ENCODE measurements at regions not wholly inside any gene's neighbourhood (a gene's known extent, or its start where the extent isn't known, plus 50 kb on each side); places are given as distances from the start of the nearest gene placed in this dataset.
"Not testable (repeated sequence)": the region's sequence is repeated elsewhere in the genome, so short reads cannot be mapped to it uniquely, and the experiment has no call there.

DNA sequence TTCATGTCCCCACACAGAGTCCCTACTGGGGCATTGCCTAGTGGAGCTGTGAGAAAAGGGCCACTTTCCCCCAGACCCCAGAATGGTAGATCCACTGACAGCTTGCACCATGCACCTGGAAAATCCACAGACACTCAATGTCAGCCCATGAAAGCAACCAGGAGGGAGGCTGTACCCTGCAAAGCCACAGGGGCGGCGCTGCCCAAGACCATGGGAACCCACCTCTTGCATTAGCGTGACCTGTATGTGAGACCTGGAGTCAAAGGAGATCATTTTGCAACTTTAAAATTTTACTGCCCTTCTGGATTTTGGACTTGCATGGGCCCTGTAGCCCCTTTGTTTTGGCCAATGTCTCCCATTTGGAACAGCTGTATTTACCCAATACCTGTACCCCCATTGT, 236.5 kb upstream of the IRS4 start:
- H3K9me3 Mint-ChIP-seq; H3K27ac Mint-ChIP-seq; ATAC-seq; H3K36me3 Mint-ChIP-seq; DNase-seq (ENCODE audit: low spot score in 2 of 2): not testable (repeated sequence)

DNA sequence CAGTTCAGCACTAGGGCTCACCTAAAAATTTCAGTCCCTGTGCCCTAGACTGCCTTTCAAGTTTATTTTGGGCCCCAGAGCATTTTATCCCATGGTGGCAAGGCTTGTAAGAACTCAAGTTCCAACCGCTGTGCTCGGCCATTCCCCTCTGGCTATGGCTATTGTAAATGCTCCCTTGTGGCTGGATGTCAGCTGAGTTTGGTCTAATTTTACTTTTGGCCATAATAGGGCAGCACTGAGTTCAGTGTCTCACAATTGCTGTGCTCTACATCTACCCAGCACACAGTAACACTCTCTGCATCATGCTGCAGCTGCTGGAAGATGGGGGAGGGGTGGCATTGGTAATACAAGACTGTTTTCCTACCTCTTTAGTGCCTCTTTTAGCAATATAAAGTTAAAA, 210.8 kb upstream of the IRS4 start:
- Mint-ChIP-seq H3K36me3 (no peaks in the 10 kb centered on the region), H3K9me3 (peaks cover 11 to 12% of the 10 kb centered on the region in 2 donors), H3K27ac (no peak overlapping the region)
- DNase-seq (ENCODE audit: low spot score in 2 of 2), result no peak
- ATAC-seq, result no peak

- ATAC-seq, result no peak
- Mint-ChIP-seq H3K27ac (no peak overlapping the region), H3K9me3 (peaks cover 11 to 18% of the 10 kb centered on the region in 2 donors), H3K36me3 (no peaks in the 10 kb centered on the region)
- DNase-seq (ENCODE audit: low spot score in 2 of 2), result no peak
These were observed 210.2 kb upstream of the IRS4 start for GRCh38 chrX:108946531-108946930.

- Mint-ChIP-seq H3K36me3 (no peaks in the 10 kb centered on the region), H3K27ac (no peak overlapping the region), H3K9me3 (peaks cover 11 to 23% of the 10 kb centered on the region in 2 donors)
- ATAC-seq, result peak; percentile 57 to 81
- no peak for DNase-seq (ENCODE audit: low spot score in 2 of 2)
These were observed 209.6 kb upstream of the IRS4 start for GRCh38 chrX:108945883-108946523.

DNA sequence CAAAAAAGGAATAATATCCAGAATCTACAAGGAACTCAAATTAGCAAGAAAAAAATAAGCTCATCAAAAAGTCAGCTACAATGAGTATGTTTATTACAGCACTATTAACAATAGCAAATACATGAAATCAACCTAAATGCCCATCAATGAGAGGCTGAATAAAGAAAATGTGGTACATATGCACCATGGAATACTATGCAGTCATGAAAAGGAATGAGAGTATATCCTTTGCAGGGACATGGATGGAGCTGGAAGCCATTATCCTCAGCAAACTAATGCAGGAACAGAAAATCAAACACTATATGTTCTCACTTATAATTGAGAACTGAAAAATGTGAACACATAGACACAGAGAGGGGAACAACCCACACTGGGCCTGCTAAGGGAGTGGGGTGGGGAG, 178.4 kb upstream of the IRS4 start:
- DNase-seq (ENCODE audit: low spot score in 2 of 2) (no peak), ATAC-seq (no peak)
- H3K36me3 Mint-ChIP-seq, result no peaks in the 10 kb centered on the region
- H3K9me3 Mint-ChIP-seq, result peaks cover 9 to 13% of the 10 kb centered on the region in 2 donors
- no peak overlapping the region for H3K27ac Mint-ChIP-seq

DNA sequence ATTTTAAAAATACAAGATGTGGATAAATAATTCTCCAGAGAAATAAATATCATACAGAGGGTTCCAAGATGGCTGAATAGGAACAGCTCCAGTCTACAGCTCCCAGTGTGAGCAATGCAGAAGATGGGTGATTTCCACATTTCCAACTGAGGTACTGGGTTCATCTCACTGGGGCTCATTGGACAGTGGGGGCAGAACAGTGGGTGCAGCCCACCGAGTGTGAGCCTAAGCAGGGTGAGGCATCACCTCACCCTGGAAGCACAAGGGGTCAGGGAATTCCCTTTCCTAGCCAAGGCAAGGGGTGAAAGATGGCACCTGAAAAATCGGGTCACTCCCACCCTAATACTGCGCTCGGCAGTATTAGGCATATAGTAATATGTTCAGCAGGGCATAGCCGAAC, 167.5 kb upstream of the IRS4 start:
- not testable (repeated sequence) for H3K36me3 Mint-ChIP-seq

DNA sequence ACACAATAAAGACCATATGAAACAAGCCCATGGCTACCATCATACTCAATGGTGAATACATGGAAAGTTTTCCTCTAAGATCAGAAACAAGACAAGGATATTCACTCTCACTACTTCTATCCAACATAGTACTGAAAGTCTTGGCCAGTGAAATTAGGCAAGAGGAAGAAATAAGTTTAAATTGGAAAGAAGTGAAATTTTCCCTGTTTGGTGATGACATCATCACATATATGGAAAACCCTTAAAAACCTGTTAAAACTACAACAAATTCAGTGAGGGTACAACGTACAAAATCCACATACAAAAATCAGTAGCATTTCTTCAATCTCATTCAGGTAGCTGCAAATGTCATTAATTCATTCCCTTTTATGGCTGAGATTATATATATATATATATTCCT, 164.0 kb upstream of the IRS4 start:
- ATAC-seq (no peak), DNase-seq (ENCODE audit: low spot score in 2 of 2) (no peak)
- Mint-ChIP-seq H3K27ac (no peak overlapping the region), H3K36me3 (peaks cover 0 to 4% of the 10 kb centered on the region in 2 donors), H3K9me3 (peaks cover 6% of the 10 kb centered on the region in 2 donors)

More for the DNA sequence above, 167.5 kb upstream of the IRS4 start:
- not testable (repeated sequence) for H3K27ac Mint-ChIP-seq; DNase-seq (ENCODE audit: low spot score in 2 of 2); H3K9me3 Mint-ChIP-seq; ATAC-seq

- DNase-seq (ENCODE audit: low spot score in 2 of 2); ATAC-seq; H3K27ac Mint-ChIP-seq; H3K36me3 Mint-ChIP-seq: not testable (repeated sequence)
- peaks cover 13 to 17% of the 10 kb centered on the region in 2 donors for H3K9me3 Mint-ChIP-seq
These were observed 160.0 kb upstream of the IRS4 start for GRCh38 chrX:108896349-108896748.

DNA sequence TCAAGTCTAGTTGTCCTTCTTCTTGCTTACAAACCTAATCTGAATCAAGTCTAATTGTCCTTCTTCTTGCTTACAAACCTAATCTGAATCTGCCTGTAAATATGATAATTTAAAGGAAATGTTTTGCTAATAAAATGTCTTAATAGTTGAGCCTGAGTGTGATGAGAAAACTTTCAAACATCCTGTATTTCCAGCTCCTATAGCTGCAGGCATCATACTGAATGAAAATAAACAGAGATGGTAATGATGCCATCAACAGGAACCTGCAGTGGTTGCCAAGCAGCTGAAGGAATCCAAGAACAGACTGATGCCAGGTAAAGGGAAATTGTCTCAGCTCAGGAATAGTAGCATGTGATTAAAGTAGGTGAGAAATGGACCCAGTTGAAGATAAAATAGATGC, 156.1 kb upstream of the IRS4 start:
- DNase-seq (ENCODE audit: low spot score in 2 of 2) (no peak), ATAC-seq (no peak)
- H3K36me3 Mint-ChIP-seq, result peaks cover 0 to 4% of the 10 kb centered on the region in 2 donors
- peaks cover 17 to 22% of the 10 kb centered on the region in 2 donors for H3K9me3 Mint-ChIP-seq
- H3K27ac Mint-ChIP-seq, result no peak overlapping the region

GRCh38 chrX:108875548-108875947, 139.2 kb upstream of the IRS4 start:
- Mint-ChIP-seq H3K9me3 (peaks cover 9 to 28% of the 10 kb centered on the region in 2 donors), H3K36me3 (no peaks in the 10 kb centered on the region), H3K27ac (no peak overlapping the region)
- no peak for ATAC-seq
- DNase-seq (ENCODE audit: low spot score in 2 of 2), result no peak

- not testable (repeated sequence) for H3K27ac Mint-ChIP-seq; DNase-seq (ENCODE audit: low spot score in 2 of 2); H3K9me3 Mint-ChIP-seq
These were observed 106.7 kb upstream of the IRS4 start for GRCh38 chrX:108843039-108843438.

DNA sequence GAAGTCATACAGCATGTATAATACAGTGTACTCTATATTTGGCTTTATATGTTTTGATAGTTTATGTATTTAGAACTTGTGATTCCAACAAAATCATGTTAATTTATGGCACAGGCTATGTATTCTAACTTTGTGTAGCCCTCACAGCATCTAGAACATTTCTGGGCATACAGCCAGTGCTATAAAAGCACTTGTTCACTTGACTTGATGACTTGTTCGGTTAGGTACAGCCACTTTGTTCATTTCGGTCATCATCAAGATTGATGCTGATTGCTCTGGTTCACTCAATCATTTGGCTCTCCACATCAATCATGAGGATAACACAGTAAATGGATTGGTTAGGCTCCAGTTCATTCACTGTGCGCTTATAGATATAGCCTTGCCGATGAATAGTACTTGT, 97.6 kb upstream of the IRS4 start:
- Mint-ChIP-seq H3K9me3 (no peaks in the 10 kb centered on the region), H3K27ac (no peak overlapping the region), H3K36me3 (no peaks in the 10 kb centered on the region)
- ATAC-seq (no peak), DNase-seq (ENCODE audit: low spot score in 2 of 2) (no peak)

More at GRCh38 chrX:108843039-108843438, 106.7 kb upstream of the IRS4 start:
- H3K36me3 Mint-ChIP-seq, ATAC-seq: not testable (repeated sequence)

GRCh38 chrX:108811891-108812290, 75.5 kb upstream of the IRS4 start:
- Mint-ChIP-seq H3K9me3 (peaks cover 0 to 9% of the 10 kb centered on the region in 2 donors), H3K36me3 (no peaks in the 10 kb centered on the region), H3K27ac (no peak overlapping the region)
- no peak for DNase-seq (ENCODE audit: low spot score in 2 of 2)
- no peak for ATAC-seq

GRCh38 chrX:108795240-108795639, 58.9 kb upstream of the IRS4 start:
- Mint-ChIP-seq H3K36me3 (no peaks in the 10 kb centered on the region), H3K27ac (no peak overlapping the region), H3K9me3 (peaks cover 4 to 6% of the 10 kb centered on the region in 2 donors)
- DNase-seq (ENCODE audit: low spot score in 2 of 2), result no peak
- ATAC-seq, result no peak
